ENCODE measurements at regions not wholly inside any gene's neighbourhood (a gene's known extent, or its start where the extent isn't known, plus 50 kb on each side); places are given as distances from the start of the nearest gene placed in this dataset.

DNA sequence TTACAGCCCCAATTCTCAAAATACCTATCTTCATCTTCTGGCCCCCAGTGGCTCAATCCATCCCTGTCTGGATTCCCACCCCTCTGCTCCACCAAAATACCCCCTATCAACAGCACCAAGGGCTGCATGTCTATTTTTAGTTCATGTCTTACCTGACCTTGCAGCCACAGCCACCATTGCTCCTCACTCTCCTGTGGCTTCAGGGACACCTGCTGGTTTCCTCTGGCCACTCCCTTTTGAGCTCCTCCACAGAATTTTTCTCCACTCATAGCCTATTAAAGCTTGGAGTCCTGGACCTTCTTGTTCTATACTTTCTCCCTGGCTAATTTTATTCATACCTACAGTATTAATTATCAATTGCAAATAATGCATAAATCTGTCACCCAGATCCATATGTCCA, 125.3 kb upstream of the NGF start:
- TF ChIP-seq, protein P1, sequence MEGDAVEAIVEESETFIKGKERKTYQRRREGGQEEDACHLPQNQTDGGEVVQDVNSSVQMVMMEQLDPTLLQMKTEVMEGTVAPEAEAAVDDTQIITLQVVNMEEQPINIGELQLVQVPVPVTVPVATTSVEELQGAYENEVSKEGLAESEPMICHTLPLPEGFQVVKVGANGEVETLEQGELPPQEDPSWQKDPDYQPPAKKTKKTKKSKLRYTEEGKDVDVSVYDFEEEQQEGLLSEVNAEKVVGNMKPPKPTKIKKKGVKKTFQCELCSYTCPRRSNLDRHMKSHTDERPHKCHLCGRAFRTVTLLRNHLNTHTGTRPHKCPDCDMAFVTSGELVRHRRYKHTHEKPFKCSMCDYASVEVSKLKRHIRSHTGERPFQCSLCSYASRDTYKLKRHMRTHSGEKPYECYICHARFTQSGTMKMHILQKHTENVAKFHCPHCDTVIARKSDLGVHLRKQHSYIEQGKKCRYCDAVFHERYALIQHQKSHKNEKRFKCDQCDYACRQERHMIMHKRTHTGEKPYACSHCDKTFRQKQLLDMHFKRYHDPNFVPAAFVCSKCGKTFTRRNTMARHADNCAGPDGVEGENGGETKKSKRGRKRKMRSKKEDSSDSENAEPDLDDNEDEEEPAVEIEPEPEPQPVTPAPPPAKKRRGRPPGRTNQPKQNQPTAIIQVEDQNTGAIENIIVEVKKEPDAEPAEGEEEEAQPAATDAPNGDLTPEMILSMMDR (IDR thresholded peaks at IDR 0.05), result no peak
- TF ChIP-seq POLR2AphosphoS5 (IDR thresholded peaks at IDR 0.05), result no peak
- TF ChIP-seq EP300 (IDR thresholded peaks at IDR 0.05), result no peak
- no peak for TF ChIP-seq POLR2A (IDR thresholded peaks at IDR 0.05)
